ENCODE measurements at regions not wholly inside any gene's neighbourhood (a gene's known extent, or its start where the extent isn't known, plus 50 kb on each side); places are given as distances from the start of the nearest gene placed in this dataset.

DNA sequence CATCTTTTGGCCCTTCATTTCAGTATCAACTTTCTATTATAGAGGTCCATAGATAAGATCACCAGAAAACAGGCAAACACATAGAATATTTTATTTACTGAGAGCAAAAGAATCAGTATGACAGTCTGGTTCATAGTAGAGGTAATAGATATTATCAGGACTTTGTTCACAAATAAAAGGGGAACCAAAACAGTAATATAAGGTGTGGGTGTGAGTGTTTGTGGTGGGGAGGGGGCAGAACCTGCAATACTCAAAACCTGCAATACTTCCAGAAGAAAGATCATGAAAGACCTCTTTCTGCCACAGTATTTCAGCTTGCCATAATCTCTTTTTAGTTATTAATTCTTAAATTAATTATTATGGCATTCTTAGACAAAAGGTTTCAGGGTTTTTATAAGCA is 578.7 kb upstream of the SLITRK1 start:
- Histone ChIP-seq H3K9me3 (no peaks in the 10 kb centered on the region), H3K27me3 (no peaks in the 10 kb centered on the region), H3K4me3 (no peak overlapping the region), H3K4me1 (no peaks in the 10 kb centered on the region), H3K27ac (no peak overlapping the region), H3K36me3 (no peaks in the 10 kb centered on the region)
- no peak for DNase-seq
- TF ChIP-seq EP300 (IDR thresholded peaks at IDR 0.05; ENCODE audit: low read depth) (no peak), POLR2A (IDR thresholded peaks at IDR 0.05) (no peak), CTCF (IDR thresholded peaks at IDR 0.05) (no peak), POLR2AphosphoS5 (IDR thresholded peaks at IDR 0.05) (no peak)
- intact Hi-C loops (cut with DNase I; ENCODE audit: low total_unique reads) (no loop called here), in situ Hi-C loops (cut with MboI; ENCODE audit: low pct_ligation_motif_present in 1 of 4, low pct_unique_long_range_greater_than_20kb in 1 of 4, low sequenced_read_pairs in 3 of 4) (no loop called here)

DNA sequence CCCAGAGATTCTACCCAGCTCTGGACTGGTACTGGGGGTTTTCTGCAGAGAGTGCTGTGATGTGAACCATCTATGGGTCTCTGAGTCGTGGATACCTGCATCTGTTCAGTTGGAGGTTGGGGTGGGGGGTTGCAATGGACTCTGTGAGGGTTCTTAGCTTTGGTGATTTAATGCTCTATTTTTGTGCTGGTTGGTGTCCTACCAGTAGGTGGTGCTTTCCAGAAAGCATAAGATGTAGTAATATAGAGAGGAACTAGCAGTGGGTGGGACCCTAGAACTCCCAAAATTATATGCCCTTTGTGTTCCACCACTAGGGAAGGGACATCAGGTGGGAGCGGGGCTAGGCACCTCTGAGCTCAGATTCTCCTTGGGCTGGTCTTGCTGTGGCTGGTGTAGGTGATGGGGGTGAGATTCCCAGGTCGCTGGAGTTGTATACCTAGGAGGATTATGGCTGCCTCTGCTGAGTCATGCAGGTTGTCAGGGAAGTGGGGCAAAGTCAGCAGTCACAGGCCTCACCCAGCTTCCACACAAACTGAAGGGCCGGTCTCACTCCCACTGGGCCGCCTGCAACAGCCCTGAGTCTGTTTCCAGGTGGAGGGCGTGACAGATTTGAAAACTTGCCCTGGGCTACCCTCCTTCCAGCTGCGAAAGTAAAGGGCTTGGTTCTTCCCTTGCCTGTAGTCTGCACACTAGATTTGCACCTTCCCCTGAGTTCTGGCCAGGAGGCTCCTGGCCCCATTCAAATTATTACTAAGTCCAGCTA is 573.0 kb upstream of the SLITRK1 start:
- H3K36me3 ChIP-seq = no peaks in the 10 kb centered on the region
- in situ Hi-C loops (cut with MboI; ENCODE audit: low pct_ligation_motif_present in 1 of 4, low pct_unique_long_range_greater_than_20kb in 1 of 4, low sequenced_read_pairs in 3 of 4) = no loop called here
- H3K27me3 ChIP-seq = no peaks in the 10 kb centered on the region
- intact Hi-C loops (cut with DNase I; ENCODE audit: low total_unique reads) = no loop called here
- H3K4me1 ChIP-seq = no peaks in the 10 kb centered on the region
- H3K9me3 ChIP-seq = no peaks in the 10 kb centered on the region
- no peak for DNase-seq
- TF ChIP-seq POLR2A (IDR thresholded peaks at IDR 0.05) = no peak
- TF ChIP-seq CTCF (IDR thresholded peaks at IDR 0.05) = no peak
- no peak for TF ChIP-seq POLR2AphosphoS5 (IDR thresholded peaks at IDR 0.05)
- no peak for TF ChIP-seq EP300 (IDR thresholded peaks at IDR 0.05; ENCODE audit: low read depth)
- H3K4me3 ChIP-seq = no peak overlapping the region
- 75 to 83% methylated on average over 2 to 7 of the region's 7 CpGs for WGBS, 2 donors (ENCODE audit: low coverage in 1 of 2)
- H3K27ac ChIP-seq = no peak overlapping the region

DNA sequence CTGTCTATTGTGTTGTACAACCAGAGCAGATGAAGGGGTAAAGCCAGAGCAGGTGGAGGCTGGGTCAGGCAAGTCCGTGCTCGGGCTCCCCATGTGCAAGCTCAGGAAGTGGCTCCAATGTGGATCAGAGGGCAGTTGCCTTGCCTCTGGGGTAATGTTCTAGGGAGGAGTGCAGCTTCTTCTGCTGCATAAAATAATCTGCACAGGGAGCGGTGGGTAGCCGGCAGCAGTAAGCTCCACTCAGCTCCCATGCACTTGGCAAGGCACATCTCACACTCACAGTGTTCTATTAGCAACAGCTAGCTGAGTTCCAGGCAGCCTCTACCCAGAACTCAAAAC is 565.3 kb upstream of the SLITRK1 start:
- H3K9me3 ChIP-seq = peaks cover 0 to 6% of the 10 kb centered on the region in 2 donors
- in situ Hi-C loops (cut with MboI; ENCODE audit: low pct_ligation_motif_present in 1 of 4, low pct_unique_long_range_greater_than_20kb in 1 of 4, low sequenced_read_pairs in 3 of 4) (no loop called here), intact Hi-C loops (cut with DNase I; ENCODE audit: low total_unique reads) (no loop called here)
- WGBS, 2 donors (ENCODE audit: low coverage in 1 of 2) = 92% methylated on average over 4 of the region's 4 CpGs; no CpG with 5 or more reads in 1 of the 2 donors
- no peak for TF ChIP-seq POLR2A (IDR thresholded peaks at IDR 0.05)
- TF ChIP-seq EP300 (IDR thresholded peaks at IDR 0.05; ENCODE audit: low read depth) = no peak
- TF ChIP-seq POLR2AphosphoS5 (IDR thresholded peaks at IDR 0.05) = no peak
- no peak for TF ChIP-seq CTCF (IDR thresholded peaks at IDR 0.05)
- no peak overlapping the region for H3K27ac ChIP-seq
- no peak overlapping the region for H3K4me3 ChIP-seq
- no peaks in the 10 kb centered on the region for H3K27me3 ChIP-seq
- H3K36me3 ChIP-seq = no peaks in the 10 kb centered on the region
- no peak for DNase-seq
- H3K4me1 ChIP-seq = no peaks in the 10 kb centered on the region

GRCh38 chr13:84446972-84447639 is 564.8 kb upstream of the SLITRK1 start:
- in situ Hi-C loops (cut with MboI; ENCODE audit: low pct_ligation_motif_present in 1 of 4, low pct_unique_long_range_greater_than_20kb in 1 of 4, low sequenced_read_pairs in 3 of 4) = no loop called here
- no peaks in the 10 kb centered on the region for H3K36me3 ChIP-seq
- no peak overlapping the region for H3K27ac ChIP-seq
- H3K4me1 ChIP-seq = no peaks in the 10 kb centered on the region
- peaks cover 0 to 6% of the 10 kb centered on the region in 2 donors for H3K9me3 ChIP-seq
- H3K27me3 ChIP-seq = no peaks in the 10 kb centered on the region
- intact Hi-C loops (cut with DNase I; ENCODE audit: low total_unique reads) = no loop called here
- TF ChIP-seq POLR2AphosphoS5 (IDR thresholded peaks at IDR 0.05) = no peak
- TF ChIP-seq CTCF (IDR thresholded peaks at IDR 0.05) = no peak
- TF ChIP-seq EP300 (IDR thresholded peaks at IDR 0.05; ENCODE audit: low read depth) = no peak
- TF ChIP-seq POLR2A (IDR thresholded peaks at IDR 0.05) = no peak
- no peak for DNase-seq
- WGBS, 2 donors (ENCODE audit: low coverage in 1 of 2) = 83% methylated on average over 9 of the region's 9 CpGs; no CpG with 5 or more reads in 1 of the 2 donors
- H3K4me3 ChIP-seq = no peak overlapping the region
